ENCODE measurements at regions not wholly inside any gene's neighbourhood (a gene's known extent, or its start where the extent isn't known, plus 50 kb on each side); places are given as distances from the start of the nearest gene placed in this dataset.
"Not testable (repeated sequence)": the region's sequence is repeated elsewhere in the genome, so short reads cannot be mapped to it uniquely, and the experiment has no call there.

GRCh38 chr3:87564438-87564837, 288.1 kb upstream of the POU1F1 start:
- DNase-seq = no peak

- no peak for DNase-seq
Observed at GRCh38 chr3:87563712-87564111, 287.3 kb upstream of the POU1F1 start.

- no peak for DNase-seq
Observed at GRCh38 chr3:87558492-87558891, 282.1 kb upstream of the POU1F1 start.

- no peak for DNase-seq
Observed at GRCh38 chr3:87555290-87555689, 278.9 kb upstream of the POU1F1 start.

GRCh38 chr3:87553058-87553457, 276.7 kb upstream of the POU1F1 start:
- DNase-seq = no peak

- no peak for DNase-seq
Observed at GRCh38 chr3:87550892-87551291, 274.5 kb upstream of the POU1F1 start.

GRCh38 chr3:87549208-87549607, 272.8 kb upstream of the POU1F1 start:
- DNase-seq = no peak

- no peak for DNase-seq
Observed at GRCh38 chr3:87548271-87548670, 271.9 kb upstream of the POU1F1 start.

GRCh38 chr3:87546216-87546615, 269.8 kb upstream of the POU1F1 start:
- no peak for DNase-seq

- not testable (repeated sequence) for DNase-seq
Observed at GRCh38 chr3:87543408-87543807, 267.0 kb upstream of the POU1F1 start.

GRCh38 chr3:87541723-87542122, 265.3 kb upstream of the POU1F1 start:
- DNase-seq = no peak

GRCh38 chr3:87538722-87539121, 262.3 kb upstream of the POU1F1 start:
- DNase-seq = not testable (repeated sequence)

GRCh38 chr3:87509401-87509800, 233.0 kb upstream of the POU1F1 start:
- no peak for DNase-seq

- no peak for DNase-seq
Observed at GRCh38 chr3:87508921-87509320, 232.5 kb upstream of the POU1F1 start.

- DNase-seq = no peak
Observed at GRCh38 chr3:87507753-87508152, 231.4 kb upstream of the POU1F1 start.

- DNase-seq = no peak
Observed at GRCh38 chr3:87503900-87504498, 227.6 kb upstream of the POU1F1 start.

GRCh38 chr3:87501076-87501475, 224.7 kb upstream of the POU1F1 start:
- no peak for DNase-seq

- DNase-seq = no peak
Observed at GRCh38 chr3:87498358-87499080, 222.1 kb upstream of the POU1F1 start.

GRCh38 chr3:87495938-87496337, 219.6 kb upstream of the POU1F1 start:
- DNase-seq = no peak

GRCh38 chr3:87494264-87494663, 217.9 kb upstream of the POU1F1 start:
- DNase-seq = no peak

- no peak for DNase-seq
Observed at GRCh38 chr3:87491843-87492242, 215.5 kb upstream of the POU1F1 start.

GRCh38 chr3:87489892-87490291, 213.5 kb upstream of the POU1F1 start:
- DNase-seq = no peak

- DNase-seq = no peak
Observed at GRCh38 chr3:87488765-87489164, 212.4 kb upstream of the POU1F1 start.

- DNase-seq = not testable (repeated sequence)
Observed at GRCh38 chr3:87486635-87487034, 210.3 kb upstream of the POU1F1 start.

- DNase-seq = no peak
Observed at GRCh38 chr3:87486115-87486514, 209.7 kb upstream of the POU1F1 start.

Data from right hindlimb (tissue), 1 donor.